H9 (cell line): ENCODE measurements at regions not wholly inside any gene's neighbourhood (a gene's known extent, or its start where the extent isn't known, plus 50 kb on each side); places are given as distances from the start of the nearest gene placed in this dataset.

ENCODE experiments used
- DNase-seq: peaks from one replicate; pipeline ENCODE4 v3.0.0-alpha.2; 2017
- H2AFZ ChIP-seq: one replicate; pipeline ENCODE4 v1.6.1; 2013; ENCODE audit warnings: mild to moderate bottlenecking, low read length, control low read depth, moderate library complexity
- H2AK5ac ChIP-seq: 2 replicates; pipeline ENCODE4 v1.6.1; 2013; ENCODE audit warnings: low read length, control low read depth, mixed read lengths; ENCODE audit not compliant: insufficient read length
- H2BK120ac ChIP-seq: one replicate; pipeline ENCODE4 v1.6.1; 2013; ENCODE audit warnings: low read depth, mild to moderate bottlenecking, low read length, control low read depth, inconsistent platforms; ENCODE audit not compliant: poor library complexity, severe bottlenecking
- H2BK12ac ChIP-seq: 2 replicates; pipeline ENCODE4 v1.6.1; 2013; ENCODE audit warnings: low read length, control low read depth, mixed read lengths, low read depth; ENCODE audit not compliant: insufficient read length
- H2BK15ac ChIP-seq: 2 replicates; pipeline ENCODE4 v1.6.1; 2013; ENCODE audit warnings: low read depth, low read length, control low read depth
- H2BK20ac ChIP-seq: one replicate; pipeline ENCODE4 v1.6.1; 2013; ENCODE audit warnings: low read depth, mild to moderate bottlenecking, low read length, control low read depth, inconsistent platforms; ENCODE audit not compliant: poor library complexity, severe bottlenecking
- H2BK5ac ChIP-seq: 2 replicates; pipeline ENCODE4 v1.6.1; 2013; ENCODE audit warnings: low read length, control low read depth, mixed read lengths; ENCODE audit not compliant: insufficient read length
- H3K14ac ChIP-seq: 2 replicates; pipeline ENCODE4 v1.6.1; 2013; ENCODE audit warnings: low read length, control low read depth; ENCODE audit not compliant: insufficient read depth
- H3K18ac ChIP-seq: 2 replicates; pipeline ENCODE4 v1.6.1; 2013; ENCODE audit warnings: low read depth, mild to moderate bottlenecking, mixed read lengths, low read length, control low read depth; ENCODE audit not compliant: insufficient read length
- H3K23ac ChIP-seq: 2 replicates; pipeline ENCODE4 v1.6.1; 2013; ENCODE audit warnings: low read length, control low read depth, mixed read lengths, low read depth; ENCODE audit not compliant: insufficient read length
- H3K23me2 ChIP-seq: 2 replicates; pipeline ENCODE4 v1.6.1; 2013; ENCODE audit warnings: low read depth, mild to moderate bottlenecking, mixed read lengths, low read length, control low read depth; ENCODE audit not compliant: insufficient read length, poor library complexity, severe bottlenecking
- H3K27ac ChIP-seq: 2 replicates; pipeline ENCODE4 v1.5.1; 2013; ENCODE audit warnings: low read length, control low read depth, mixed read lengths, low read depth; ENCODE audit not compliant: insufficient read length
- H3K27me3 ChIP-seq: 2 replicates; pipeline ENCODE4 v1.6.1; 2013; ENCODE audit warnings: low read length, control low read depth, inconsistent platforms; ENCODE audit not compliant: insufficient read depth
- H3K4ac ChIP-seq: 2 replicates; pipeline ENCODE4 v1.6.1; 2013; ENCODE audit warnings: low read depth, mild to moderate bottlenecking, control low read depth, inconsistent platforms, low read length, moderate library complexity
- H3K4me1 ChIP-seq: 2 replicates; pipeline ENCODE4 v1.6.1; 2013; ENCODE audit warnings: low read length, control low read depth, inconsistent platforms; ENCODE audit not compliant: insufficient read depth
- H3K4me2 ChIP-seq: 2 replicates; pipeline ENCODE4 v1.6.1; 2013; ENCODE audit warnings: low read length, control low read depth, mixed read lengths; ENCODE audit not compliant: insufficient read length, insufficient read depth
- H3K56ac ChIP-seq: 2 replicates; pipeline ENCODE4 v1.6.1; 2013; ENCODE audit warnings: low read depth, mild to moderate bottlenecking, mixed read lengths, low read length, control low read depth; ENCODE audit not compliant: insufficient read length
- H3K79me1 ChIP-seq: 2 replicates; pipeline ENCODE4 v1.6.1; 2013; ENCODE audit warnings: low read depth, mild to moderate bottlenecking, moderate library complexity, low read length, control low read depth, inconsistent platforms; ENCODE audit not compliant: insufficient read depth, poor library complexity, severe bottlenecking
- H3K79me2 ChIP-seq: 2 replicates; pipeline ENCODE4 v1.6.1; 2013; ENCODE audit warnings: low read length, control low read depth, inconsistent platforms; ENCODE audit not compliant: insufficient read depth
- H3K9ac ChIP-seq: 2 replicates; pipeline ENCODE4 v1.6.1; 2013; ENCODE audit warnings: low read length, control low read depth, mixed read lengths; ENCODE audit not compliant: insufficient read length; ENCODE audit errors: extremely low read depth
- H3K9me3 ChIP-seq: one replicate; pipeline ENCODE4 v1.6.1; 2013; ENCODE audit warnings: low read depth, low read length, inconsistent platforms; ENCODE audit not compliant: control insufficient read depth
- H3T11ph ChIP-seq: one replicate; pipeline ENCODE4 v1.6.1; 2013; ENCODE audit warnings: mild to moderate bottlenecking, low read length, control low read depth, inconsistent platforms
- H4K20me1 ChIP-seq: one replicate; pipeline ENCODE4 v1.6.1; 2013; ENCODE audit not compliant: control insufficient read depth, insufficient read length, insufficient read depth
- H4K5ac ChIP-seq: 2 replicates; pipeline ENCODE4 v1.6.1; 2013; ENCODE audit warnings: low read depth, mild to moderate bottlenecking, mixed read lengths, low read length, control low read depth; ENCODE audit not compliant: insufficient read length
- H4K8ac ChIP-seq: replicated peaks from 2 replicates; pipeline ENCODE4 v1.6.1; 2013; ENCODE audit warnings: low read length, control low read depth, mixed read lengths, low read depth; ENCODE audit not compliant: insufficient read length
- H4K91ac ChIP-seq: 2 replicates; pipeline ENCODE4 v1.6.1; 2013; ENCODE audit warnings: low read depth, mild to moderate bottlenecking, moderate library complexity, mixed read lengths, low read length, control low read depth; ENCODE audit not compliant: insufficient read length
- H3K27ac Mint-ChIP-seq, 3 experiments: 2 replicates in 2 of 3; 3 replicates in 1 of 3; pipeline ENCODE4 v1.8.0; 2020 to 2021; ENCODE audit warnings: mixed read lengths in 3 of 3, mild to moderate bottlenecking in 1 of 3, moderate library complexity in 1 of 3
- H3K27me3 Mint-ChIP-seq: 2 replicates; pipeline ENCODE4 v1.8.0; 2021; ENCODE audit warnings: low read depth, mild to moderate bottlenecking, moderate library complexity, mixed read lengths
- H3K36me3 Mint-ChIP-seq, 3 experiments: 2 replicates in 2 of 3; 3 replicates in 1 of 3; pipeline ENCODE4 v1.8.0; 2020 to 2021; ENCODE audit warnings: low read depth in 3 of 3, mixed read lengths in 3 of 3; ENCODE audit not compliant: insufficient read depth in 1 of 3
- H3K4me1 Mint-ChIP-seq, 2 experiments: 2 replicates each; pipeline ENCODE4 v1.8.0; 2020; ENCODE audit warnings: mixed read lengths in 2 of 2
- H3K4me3 Mint-ChIP-seq, 2 experiments: 2 replicates in 1 of 2; 3 replicates in 1 of 2; pipeline ENCODE4 v1.8.0; 2020 to 2021; ENCODE audit warnings: mild to moderate bottlenecking in 2 of 2, mixed read lengths in 2 of 2, moderate library complexity in 1 of 2
- H3K9me3 Mint-ChIP-seq, 2 experiments: 2 replicates in 1 of 2; 3 replicates in 1 of 2; pipeline ENCODE4 v1.8.0; 2020; ENCODE audit warnings: mild to moderate bottlenecking in 2 of 2, mixed read lengths in 2 of 2, moderate library complexity in 1 of 2
- CTCF ChIP-seq: fragments of 200-600 bp; sonication (generic); conservative IDR thresholded peaks from 3 replicates; pipeline ENCODE4 v1.8.0; 2021; ENCODE audit warnings: antibody characterized with exemption, mild to moderate bottlenecking
- WGBS: extraction: QIAGEN DNeasy Blood & Tissue Kit; methylation state at CpG from one replicate; pipeline ENCODE4 v1.1.7; 2013; ENCODE audit warnings: missing lambda C conversion rate, low lambda C conversion rate, mixed read lengths; ENCODE audit not compliant: insufficient read length; ENCODE audit errors: extremely low coverage; 5-methylcytosine and 5-hydroxymethylcytosine counted together

GRCh38 chr12:118822512-118822911 lies 158.8 kb upstream of the SRRM4 start:
- H3K4ac ChIP-seq: no peak overlapping the region
- no peak overlapping the region for H2BK5ac ChIP-seq

More at GRCh38 chr12:118822512-118822911, 158.8 kb upstream of the SRRM4 start:
- no peak for TF ChIP-seq CTCF
- Histone ChIP-seq H3K23ac (no peak overlapping the region), H4K91ac (no peak overlapping the region), H2BK15ac (no peak overlapping the region), H3K4me1 (no peaks in the 10 kb centered on the region), H3K79me2 (no peaks in the 10 kb centered on the region), H4K20me1 (no peaks in the 10 kb centered on the region), H3K9me3 (no peaks in the 10 kb centered on the region), H3K14ac (no peak overlapping the region), H2BK120ac (no peak overlapping the region), H3K23me2 (no peaks in the 10 kb centered on the region), H2BK20ac (no peak overlapping the region), H3K9ac (no peak overlapping the region), H3K4me2 (no peak overlapping the region), H4K5ac (no peak overlapping the region), H3K18ac (no peak overlapping the region), H2BK12ac (no peak overlapping the region), H2AK5ac (no peak overlapping the region), H2AFZ (no peak overlapping the region), H3T11ph (no peak overlapping the region), H4K8ac (no peak overlapping the region), H3K27me3 (no peaks in the 10 kb centered on the region), H3K79me1 (no peaks in the 10 kb centered on the region), H3K56ac (no peak overlapping the region), H3K27ac (no peak overlapping the region)
- no CpG with 5 or more reads among the region's 3 CpGs for WGBS
- H3K4me3 Mint-ChIP-seq: no peak overlapping the region
- H3K27ac Mint-ChIP-seq: no peak overlapping the region
- H3K9me3 Mint-ChIP-seq: no peaks in the 10 kb centered on the region; a peak in 1 of 5 replicates
- peaks cover 3 to 6% of the 10 kb centered on the region in 2 experiments for H3K4me1 Mint-ChIP-seq
- H3K27me3 Mint-ChIP-seq: no peaks in the 10 kb centered on the region; the same call in 1 of the 2 replicates
- H3K36me3 Mint-ChIP-seq: no peaks in the 10 kb centered on the region
- no peak for DNase-seq
